Gastrocnemius medialis (tissue), 4 donors: ENCODE measurements at regions not wholly inside any gene's neighbourhood (a gene's known extent, or its start where the extent isn't known, plus 50 kb on each side); places are given as distances from the start of the nearest gene placed in this dataset.
"Not testable (repeated sequence)": the region's sequence is repeated elsewhere in the genome, so short reads cannot be mapped to it uniquely, and the experiment has no call there.

ENCODE experiments used
- ATAC-seq, 2 donors: fragments of 150-250 bp; one replicate each; pipeline ENCODE4 v1.9.1; 2016
- DNase-seq, 2 donors: peaks; one replicate each; pipeline ENCODE4 v3.0.0-alpha.2; 2019
- H3K27ac ChIP-seq, 4 donors: fragments of 200-600 bp; sonication (generic); 1 replicate in 1 of 4; 2 replicates in 3 of 4; pipeline ENCODE4 v1.5.1; 2016 to 2018; ENCODE audit warnings: mild to moderate bottlenecking in 2 of 4, moderate library complexity in 1 of 4
- H3K27me3 ChIP-seq, 3 donors: fragments of 200-600 bp; sonication (generic) in 2 of 3; 1 replicate in 1 of 3; 2 replicates in 2 of 3; pipeline versions ENCODE4 v1.5.1 to v1.6.0; 2016 to 2019; ENCODE audit warnings: mild to moderate bottlenecking in 1 of 3, moderate library complexity in 1 of 3
- H3K36me3 ChIP-seq, 2 donors: fragments of 200-600 bp; sonication (generic) in 1 of 2; one replicate each; pipeline ENCODE4 v1.5.1; 2017 to 2018
- H3K4me1 ChIP-seq, 2 donors: fragments of 200-600 bp; sonication (generic) in 1 of 2; one replicate each; pipeline ENCODE4 v1.5.1; 2016 to 2017; ENCODE audit warnings: mild to moderate bottlenecking in 2 of 2
- H3K4me3 ChIP-seq, 4 donors: fragments of 200-600 bp; sonication (generic) in 3 of 4; 1 replicate in 1 of 4; 2 replicates in 3 of 4; pipeline ENCODE4 v1.5.1; 2016 to 2019; ENCODE audit warnings: mild to moderate bottlenecking in 2 of 4
- H3K9me3 ChIP-seq, 3 donors: fragments of 200-600 bp; sonication (generic) in 2 of 3; 1 replicate in 1 of 3; 2 replicates in 2 of 3; pipeline ENCODE4 v1.5.1; 2016 to 2019
- POLR2A ChIP-seq, 2 donors: fragments of 450-650 bp; IDR thresholded peaks; one replicate each; pipeline ENCODE4 v1.6.1; 2017; ENCODE audit warnings: antibody characterized with exemption in 2 of 2, mild to moderate bottlenecking in 2 of 2, moderate library complexity in 2 of 2
- in situ Hi-C, 4 donors: fragments of 200-750 bp; cut with MboI; loops; one replicate each; pipeline versions ENCODE4 v1.15.0 to v1.8.0; 2017; ENCODE audit warnings: low sequenced_read_pairs in 4 of 4
- intact Hi-C: fragments of 100-400 bp; cut with DNase I; formaldehyde crosslinking; loops from one replicate; pipeline ENCODE4 v1.15.1; 2023; ENCODE audit warnings: low total_unique reads
- TF ChIP-seq, protein P1 (sequence below), 5 experiments: fragments of 450-650 bp in 3 of 5; fragments of 200-600 bp in 2 of 5; sonication (generic) in 2 of 5; IDR thresholded peaks in 4 of 5; conservative IDR thresholded peaks in 1 of 5; 1 replicate in 4 of 5; 2 replicates in 1 of 5; pipeline ENCODE4 v1.5.1; 2016 to 2019; ENCODE audit warnings: antibody characterized with exemption in 5 of 5, mild to moderate bottlenecking in 3 of 5, moderate library complexity in 3 of 5

DNA sequence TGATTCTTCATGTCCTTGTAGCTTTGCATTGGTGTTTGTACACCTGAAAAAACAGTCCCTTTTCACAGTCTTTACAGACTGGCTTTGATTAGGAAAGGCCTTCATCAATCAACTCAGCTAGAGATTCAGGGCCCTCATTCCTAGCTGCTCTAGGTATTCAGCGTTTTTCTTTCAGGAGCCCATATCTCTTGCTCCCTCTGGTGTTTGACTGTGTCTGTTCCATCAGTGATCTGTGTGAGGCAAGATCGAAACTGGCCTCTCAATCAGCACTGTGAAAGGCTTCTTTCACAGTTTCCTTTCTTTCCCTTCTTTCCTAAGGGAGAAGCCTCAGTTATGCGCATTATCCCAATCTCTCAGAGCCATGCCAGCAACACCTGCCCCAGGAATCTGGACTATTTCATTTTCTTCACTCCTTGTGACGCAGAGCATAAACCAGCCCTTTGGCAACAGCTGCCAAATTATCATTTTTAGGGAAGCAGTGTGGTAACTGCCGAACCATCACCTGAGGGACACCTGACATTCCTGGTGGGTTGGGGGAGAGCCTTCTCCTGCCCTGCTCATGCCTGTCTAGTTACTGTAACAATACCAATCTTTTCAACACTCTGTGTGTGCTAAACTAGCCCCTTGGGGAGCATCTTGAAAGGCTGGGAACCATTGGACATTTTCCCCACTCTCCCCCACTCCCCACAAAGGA is 75.7 kb upstream of the CCDC71L start:
- Histone ChIP-seq H3K4me1 (no peaks in the 10 kb centered on the region), H3K9me3 (no peaks in the 10 kb centered on the region), H3K27ac (no peak overlapping the region), H3K36me3 (no peaks in the 10 kb centered on the region), H3K4me3 (no peak overlapping the region), H3K27me3 (no peaks in the 10 kb centered on the region)
- no peak for DNase-seq
- TF ChIP-seq, protein P1, sequence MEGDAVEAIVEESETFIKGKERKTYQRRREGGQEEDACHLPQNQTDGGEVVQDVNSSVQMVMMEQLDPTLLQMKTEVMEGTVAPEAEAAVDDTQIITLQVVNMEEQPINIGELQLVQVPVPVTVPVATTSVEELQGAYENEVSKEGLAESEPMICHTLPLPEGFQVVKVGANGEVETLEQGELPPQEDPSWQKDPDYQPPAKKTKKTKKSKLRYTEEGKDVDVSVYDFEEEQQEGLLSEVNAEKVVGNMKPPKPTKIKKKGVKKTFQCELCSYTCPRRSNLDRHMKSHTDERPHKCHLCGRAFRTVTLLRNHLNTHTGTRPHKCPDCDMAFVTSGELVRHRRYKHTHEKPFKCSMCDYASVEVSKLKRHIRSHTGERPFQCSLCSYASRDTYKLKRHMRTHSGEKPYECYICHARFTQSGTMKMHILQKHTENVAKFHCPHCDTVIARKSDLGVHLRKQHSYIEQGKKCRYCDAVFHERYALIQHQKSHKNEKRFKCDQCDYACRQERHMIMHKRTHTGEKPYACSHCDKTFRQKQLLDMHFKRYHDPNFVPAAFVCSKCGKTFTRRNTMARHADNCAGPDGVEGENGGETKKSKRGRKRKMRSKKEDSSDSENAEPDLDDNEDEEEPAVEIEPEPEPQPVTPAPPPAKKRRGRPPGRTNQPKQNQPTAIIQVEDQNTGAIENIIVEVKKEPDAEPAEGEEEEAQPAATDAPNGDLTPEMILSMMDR (IDR thresholded peaks at IDR 0.05 in 4 of 5, conservative IDR thresholded peaks at IDR 0.05 in 1 of 5) = peak in 3 of 5 experiments; percentile 37 to 50 (median 45)
- TF ChIP-seq POLR2A (IDR thresholded peaks at IDR 0.05) = no peak
- intact Hi-C loops (loop anchor here (2.0 to 5.0 kb wide), 3 partner anchors 74 to 559 kb away; partner anchors contain the start of gene CCDC71L), in situ Hi-C loops (loop anchor here in 1 of 4 donors (10.0 to 25.0 kb wide), 2 partner anchors 82 to 199 kb away; no protein-coding TSS in a partner anchor)
- peak; percentile 39 to 70 for ATAC-seq

DNA sequence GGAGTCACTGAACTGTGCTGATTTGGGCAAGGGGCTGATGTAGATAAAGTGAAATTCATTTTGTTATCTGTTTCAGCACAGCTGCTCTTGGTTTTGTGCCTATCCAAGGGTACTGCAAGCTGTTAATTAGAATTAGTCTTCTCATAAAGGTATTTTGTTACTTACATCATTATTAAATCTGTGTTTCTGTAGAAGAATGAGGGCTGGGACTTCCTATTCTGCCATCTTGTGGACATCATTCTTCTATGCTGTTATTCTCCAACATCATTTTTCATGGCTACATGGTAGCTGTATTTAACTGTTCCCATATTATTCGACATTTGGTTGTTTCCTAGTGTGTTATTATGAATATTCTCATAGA is 76.2 kb upstream of the CCDC71L start:
- Histone ChIP-seq H3K9me3 (no peaks in the 10 kb centered on the region), H3K36me3 (no peaks in the 10 kb centered on the region), H3K4me1 (no peaks in the 10 kb centered on the region), H3K27ac (no peak overlapping the region), H3K27me3 (no peaks in the 10 kb centered on the region), H3K4me3 (no peak overlapping the region)
- intact Hi-C loops (loop anchor here (2.0 to 5.0 kb wide), 3 partner anchors 75 to 560 kb away; partner anchors contain the start of gene CCDC71L), in situ Hi-C loops (loop anchor here in 1 of 4 donors (10.0 to 25.0 kb wide), 2 partner anchors 82 to 200 kb away; no protein-coding TSS in a partner anchor)
- ATAC-seq = no peak
- TF ChIP-seq, protein P1 (IDR thresholded peaks at IDR 0.05 in 4 of 5, conservative IDR thresholded peaks at IDR 0.05 in 1 of 5) = no peak
- no peak for TF ChIP-seq POLR2A (IDR thresholded peaks at IDR 0.05)
- no peak for DNase-seq

DNA sequence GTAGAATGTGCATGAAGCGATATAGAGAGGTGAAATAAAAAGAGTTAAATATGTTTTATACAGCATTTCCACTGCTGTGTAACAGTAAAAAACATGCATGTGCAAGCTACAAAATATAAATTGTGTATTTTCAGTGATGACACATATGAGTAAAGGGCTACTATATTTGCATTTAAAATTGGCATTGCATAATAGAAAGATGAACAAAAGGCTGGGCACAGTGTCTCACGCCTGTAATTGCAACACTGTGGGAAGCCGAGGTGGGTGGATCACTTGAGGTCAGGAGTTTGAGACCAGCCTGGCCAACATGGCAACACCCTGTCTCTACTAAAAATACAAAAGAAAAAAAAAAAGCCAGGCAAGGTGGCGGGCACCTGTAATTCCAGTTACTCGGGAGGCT is 79.8 kb upstream of the CCDC71L start:
- H3K9me3 ChIP-seq = no peaks in the 10 kb centered on the region
- H3K36me3 ChIP-seq = no peaks in the 10 kb centered on the region
- no peak overlapping the region for H3K4me3 ChIP-seq
- intact Hi-C loops (no loop called here), in situ Hi-C loops (loop anchor here in 1 of 4 donors (25.0 kb wide), 1 partner anchor 204 kb away; no protein-coding TSS in a partner anchor)
- DNase-seq (no peak), ATAC-seq (no peak)
- no peak overlapping the region for H3K27ac ChIP-seq
- no peaks in the 10 kb centered on the region for H3K27me3 ChIP-seq
- TF ChIP-seq, protein P1 (IDR thresholded peaks at IDR 0.05 in 4 of 5, conservative IDR thresholded peaks at IDR 0.05 in 1 of 5) = no peak
- TF ChIP-seq POLR2A (IDR thresholded peaks at IDR 0.05) = no peak
- H3K4me1 ChIP-seq = no peaks in the 10 kb centered on the region

DNA sequence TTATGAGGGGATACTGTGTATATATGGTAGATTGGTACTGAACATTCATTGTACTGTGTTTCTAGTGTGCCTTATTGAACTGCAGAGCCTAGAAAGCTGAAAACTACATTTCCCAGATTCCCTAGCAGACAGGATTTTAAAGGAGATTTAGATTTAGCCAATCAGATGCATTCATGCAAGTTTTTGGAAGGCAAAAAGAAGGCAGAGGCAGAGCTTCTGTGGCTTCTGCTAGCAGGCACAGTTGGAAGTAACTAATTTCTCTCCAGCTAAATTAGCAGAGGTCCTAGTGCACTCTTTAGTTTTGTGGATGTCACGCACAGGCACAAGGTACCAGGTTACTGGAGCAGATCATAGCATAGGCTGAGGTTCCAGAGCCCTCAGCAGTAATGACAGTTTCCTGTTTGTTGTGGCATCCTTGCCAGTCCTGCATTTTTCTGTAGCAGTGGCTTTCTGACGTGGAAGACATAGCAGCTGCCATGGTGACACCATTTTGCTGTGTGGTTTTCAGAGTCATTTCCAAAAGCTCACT is 83.7 kb upstream of the CCDC71L start:
- ATAC-seq (no peak), DNase-seq (no peak)
- H3K4me1 ChIP-seq = no peaks in the 10 kb centered on the region
- no peaks in the 10 kb centered on the region for H3K9me3 ChIP-seq
- no peaks in the 10 kb centered on the region for H3K27me3 ChIP-seq
- no peaks in the 10 kb centered on the region for H3K36me3 ChIP-seq
- TF ChIP-seq POLR2A (IDR thresholded peaks at IDR 0.05) = no peak
- TF ChIP-seq, protein P1 (IDR thresholded peaks at IDR 0.05 in 4 of 5, conservative IDR thresholded peaks at IDR 0.05 in 1 of 5) = no peak
- in situ Hi-C loops (loop anchor here in 1 of 4 donors (25.0 kb wide), 1 partner anchor 207 kb away; no protein-coding TSS in a partner anchor), intact Hi-C loops (no loop called here)
- H3K27ac ChIP-seq = no peak overlapping the region
- no peak overlapping the region for H3K4me3 ChIP-seq

DNA sequence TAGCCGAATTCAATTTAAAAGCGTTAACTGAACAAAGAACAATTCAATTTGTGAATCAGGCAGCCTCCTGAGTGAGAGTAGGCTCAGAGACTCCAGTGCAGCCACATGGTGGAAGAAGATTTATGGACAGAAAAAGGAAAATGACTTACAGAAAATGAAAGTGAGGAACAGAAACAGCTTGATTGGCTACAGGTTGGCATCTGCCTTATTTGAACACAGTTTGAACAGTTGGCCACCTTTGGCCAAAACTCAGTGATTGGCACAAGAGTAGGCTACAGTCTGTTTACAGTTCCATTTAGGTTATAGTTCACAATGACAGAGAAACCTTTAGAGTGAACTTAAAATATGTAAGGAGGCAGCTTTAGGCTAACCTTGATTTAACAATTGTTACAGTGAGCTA is 86.3 kb upstream of the CCDC71L start:
- intact Hi-C loops, H3K36me3 ChIP-seq, H3K27ac ChIP-seq, H3K27me3 ChIP-seq, H3K4me3 ChIP-seq, H3K9me3 ChIP-seq, ATAC-seq, DNase-seq, H3K4me1 ChIP-seq: not testable (repeated sequence)
- in situ Hi-C loops = loop anchor here in 1 of 4 donors (25.0 kb wide), 1 partner anchor 210 kb away; no protein-coding TSS in a partner anchor
